Lung microvascular endothelial cell (primary cell): ENCODE measurements at regions not wholly inside any gene's neighbourhood (a gene's known extent, or its start where the extent isn't known, plus 50 kb on each side); places are given as distances from the start of the nearest gene placed in this dataset.
"Not testable (repeated sequence)": the region's sequence is repeated elsewhere in the genome, so short reads cannot be mapped to it uniquely, and the experiment has no call there.

Source experiments
- DNase-seq, 2 donors: peaks; one replicate each; pipeline versions ENCODE4 v3.0.0 to v3.0.0-alpha.2; 2010; ENCODE audit warnings: low read depth in 2 of 2

GRCh38 chr15:34651997-34652725 is 68.7 kb upstream of the GOLGA8B start:
- no peak for DNase-seq

- DNase-seq = no peak
Measured at GRCh38 chr15:34650177-34650576, 66.7 kb upstream of the GOLGA8B start.

- DNase-seq = no peak
Measured at GRCh38 chr15:34648294-34648631, 64.8 kb upstream of the GOLGA8B start.

GRCh38 chr15:34647569-34648293 is 64.3 kb upstream of the GOLGA8B start:
- DNase-seq = peak in 1 of 2 donors; percentile 28

- no peak for DNase-seq
Measured at GRCh38 chr15:34646918-34647317, 63.5 kb upstream of the GOLGA8B start.

GRCh38 chr15:34644851-34645250 is 61.4 kb upstream of the GOLGA8B start:
- DNase-seq = no peak

- peak in 1 of 2 donors; percentile 73 for DNase-seq
Measured at GRCh38 chr15:34644061-34644460, 60.6 kb upstream of the GOLGA8B start.

- DNase-seq = no peak
Measured at GRCh38 chr15:34642247-34642646, 58.8 kb upstream of the GOLGA8B start.

GRCh38 chr15:34640661-34641060 is 57.2 kb upstream of the GOLGA8B start:
- no peak for DNase-seq

- DNase-seq = no peak
Measured at GRCh38 chr15:34637305-34637704, 53.9 kb upstream of the GOLGA8B start.

GRCh38 chr15:34633602-34634001 is 50.2 kb upstream of the GOLGA8B start:
- not testable (repeated sequence) for DNase-seq
